ENCODE measurements at regions not wholly inside any gene's neighbourhood (a gene's known extent, or its start where the extent isn't known, plus 50 kb on each side); places are given as distances from the start of the nearest gene placed in this dataset.

GRCh38 chr3:83514130-83514914 is 1444.5 kb upstream of the CADM2 start:
- Histone ChIP-seq H3K4me3 (ENCODE audit: low read depth in 1 of 3, low read length in 3 of 3) (no peak overlapping the region), H3K27me3 (ENCODE audit: control insufficient read depth in 4 of 4, insufficient read depth in 4 of 4, low read length in 3 of 4) (no peaks in the 10 kb centered on the region), H3K9me3 (ENCODE audit: control insufficient read depth in 4 of 4, low read length in 3 of 4) (no peaks in the 10 kb centered on the region), H3K36me3 (ENCODE audit: control insufficient read depth in 4 of 4, insufficient read depth in 3 of 4, low read depth in 1 of 4, low read length in 3 of 4) (no peaks in the 10 kb centered on the region), H3K4me1 (ENCODE audit: control insufficient read depth in 4 of 4, insufficient read depth in 4 of 4, low read length in 3 of 4) (no peaks in the 10 kb centered on the region), H3K27ac (ENCODE audit: low read depth in 1 of 2, low read length in 2 of 2) (no peak overlapping the region), H3K9ac (ENCODE audit: low read depth in 1 of 2, low read length in 2 of 2) (no peak overlapping the region)
- no peak for DNase-seq (ENCODE audit: low spot score)
- 82% methylated on average over 6 of the region's 6 CpGs for WGBS
- no peak for TF ChIP-seq SP1 (IDR thresholded peaks at IDR 0.05)
- no peak for TF ChIP-seq FOXA2 (IDR thresholded peaks at IDR 0.05)
- TF ChIP-seq RXRA (IDR thresholded peaks at IDR 0.05), result no peak

- TF ChIP-seq FOXA2 (IDR thresholded peaks at IDR 0.05), result no peak
- no peak for TF ChIP-seq ZBTB33 (IDR thresholded peaks at IDR 0.05)
- TF ChIP-seq CTCF (IDR thresholded peaks at IDR 0.05; ENCODE audit: low read depth, low read length, missing input control), result no peak
- no peak for TF ChIP-seq HNF4A (conservative IDR thresholded peaks at IDR 0.05)
- no peak for TF ChIP-seq FOXA1 (IDR thresholded peaks at IDR 0.05)
- no peak for TF ChIP-seq EGR1 (IDR thresholded peaks at IDR 0.05; ENCODE audit: low read depth in 2 of 2)
- TF ChIP-seq REST (IDR thresholded peaks at IDR 0.05), result no peak
- TF ChIP-seq RAD21 (IDR thresholded peaks at IDR 0.05), result no peak
- no peak for TF ChIP-seq HNF4G (IDR thresholded peaks at IDR 0.05)
- no peak for TF ChIP-seq JUND (IDR thresholded peaks at IDR 0.05)
- TF ChIP-seq ATF3 (IDR thresholded peaks at IDR 0.05), result no peak
- TF ChIP-seq NR2F2 (IDR thresholded peaks at IDR 0.05), result no peak
- no peak for TF ChIP-seq RXRA (IDR thresholded peaks at IDR 0.05)
- no peak for TF ChIP-seq YY1 (IDR thresholded peaks at IDR 0.05)
- TF ChIP-seq GABPA (IDR thresholded peaks at IDR 0.05 in 1 of 2, conservative IDR thresholded peaks at IDR 0.05 in 1 of 2), result no peak
- TF ChIP-seq MAX (IDR thresholded peaks at IDR 0.05), result no peak
- 89% methylated on average over 18 of the region's 18 CpGs for WGBS
- no peak overlapping the region for H3K9ac ChIP-seq (ENCODE audit: low read depth in 1 of 2, low read length in 2 of 2)
- no peaks in the 10 kb centered on the region for H3K9me3 ChIP-seq (ENCODE audit: control insufficient read depth in 4 of 4, low read length in 3 of 4)
- no peak overlapping the region for H3K4me3 ChIP-seq (ENCODE audit: low read depth in 1 of 3, low read length in 3 of 3)
- no peak for DNase-seq (ENCODE audit: low spot score)
- no peaks in the 10 kb centered on the region for H3K36me3 ChIP-seq (ENCODE audit: control insufficient read depth in 4 of 4, insufficient read depth in 3 of 4, low read depth in 1 of 4, low read length in 3 of 4)
- no peaks in the 10 kb centered on the region for H3K27me3 ChIP-seq (ENCODE audit: control insufficient read depth in 4 of 4, insufficient read depth in 4 of 4, low read length in 3 of 4)
- H3K27ac ChIP-seq (ENCODE audit: low read depth in 1 of 2, low read length in 2 of 2), result no peak overlapping the region
- no peaks in the 10 kb centered on the region for H3K4me1 ChIP-seq (ENCODE audit: control insufficient read depth in 4 of 4, insufficient read depth in 4 of 4, low read length in 3 of 4)
Observed at GRCh38 chr3:83515123-83515522, 1443.7 kb upstream of the CADM2 start.

Data from liver (tissue), 8 donors.